Lower leg skin (tissue), 3 donors: ENCODE measurements at regions not wholly inside any gene's neighbourhood (a gene's known extent, or its start where the extent isn't known, plus 50 kb on each side); places are given as distances from the start of the nearest gene placed in this dataset.

Source experiments
- POLR2A ChIP-seq, 2 donors: fragments of 450-650 bp; IDR thresholded peaks; one replicate each; pipeline ENCODE4 v1.6.1; 2016 to 2017; ENCODE audit warnings: antibody characterized with exemption in 2 of 2, mild to moderate bottlenecking in 1 of 2, moderate library complexity in 1 of 2
- TF ChIP-seq, protein P1 (sequence below), 3 donors: fragments of 450-650 bp; IDR thresholded peaks; one replicate each; pipeline ENCODE4 v1.5.1; 2016; ENCODE audit warnings: antibody characterized with exemption in 3 of 3, mild to moderate bottlenecking in 3 of 3, moderate library complexity in 2 of 3

DNA sequence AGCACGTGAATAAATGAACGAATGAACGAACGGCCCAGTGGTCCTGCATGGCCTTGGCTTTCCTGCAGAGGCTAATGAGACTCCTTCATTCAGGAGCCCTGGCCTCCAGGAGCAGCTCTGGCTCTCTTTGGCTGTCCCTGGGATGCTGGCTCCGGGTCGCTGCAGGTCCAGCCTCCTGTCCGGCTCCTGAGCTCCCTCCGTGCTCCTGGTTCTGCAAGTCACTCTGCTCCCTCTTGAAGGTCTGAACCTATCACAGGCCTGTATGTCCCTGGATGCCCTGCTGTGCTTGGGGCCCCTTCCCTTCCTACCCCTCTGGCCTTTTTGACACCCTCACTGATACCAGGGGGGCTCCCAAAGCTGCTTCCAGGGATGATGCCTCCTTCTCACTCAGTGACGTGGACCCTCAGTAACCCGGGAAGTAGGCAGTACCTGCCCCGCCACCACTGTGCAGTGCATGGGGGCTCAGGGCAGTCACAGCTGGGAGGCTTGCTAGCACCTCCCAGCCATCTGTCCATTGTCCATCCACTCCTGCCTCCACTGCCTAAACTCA is 133.7 kb upstream of the C14orf180 start:
- TF ChIP-seq, protein P1, sequence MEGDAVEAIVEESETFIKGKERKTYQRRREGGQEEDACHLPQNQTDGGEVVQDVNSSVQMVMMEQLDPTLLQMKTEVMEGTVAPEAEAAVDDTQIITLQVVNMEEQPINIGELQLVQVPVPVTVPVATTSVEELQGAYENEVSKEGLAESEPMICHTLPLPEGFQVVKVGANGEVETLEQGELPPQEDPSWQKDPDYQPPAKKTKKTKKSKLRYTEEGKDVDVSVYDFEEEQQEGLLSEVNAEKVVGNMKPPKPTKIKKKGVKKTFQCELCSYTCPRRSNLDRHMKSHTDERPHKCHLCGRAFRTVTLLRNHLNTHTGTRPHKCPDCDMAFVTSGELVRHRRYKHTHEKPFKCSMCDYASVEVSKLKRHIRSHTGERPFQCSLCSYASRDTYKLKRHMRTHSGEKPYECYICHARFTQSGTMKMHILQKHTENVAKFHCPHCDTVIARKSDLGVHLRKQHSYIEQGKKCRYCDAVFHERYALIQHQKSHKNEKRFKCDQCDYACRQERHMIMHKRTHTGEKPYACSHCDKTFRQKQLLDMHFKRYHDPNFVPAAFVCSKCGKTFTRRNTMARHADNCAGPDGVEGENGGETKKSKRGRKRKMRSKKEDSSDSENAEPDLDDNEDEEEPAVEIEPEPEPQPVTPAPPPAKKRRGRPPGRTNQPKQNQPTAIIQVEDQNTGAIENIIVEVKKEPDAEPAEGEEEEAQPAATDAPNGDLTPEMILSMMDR (IDR thresholded peaks at IDR 0.05): no peak
- TF ChIP-seq POLR2A (IDR thresholded peaks at IDR 0.05): no peak
